Upper lobe of right lung (tissue), 1 donor: ENCODE measurements at regions not wholly inside any gene's neighbourhood (a gene's known extent, or its start where the extent isn't known, plus 50 kb on each side); places are given as distances from the start of the nearest gene placed in this dataset.

ENCODE experiments used
- ATAC-seq: fragments of 200-7000 bp; cut with Tn5 transposase; one replicate; pipeline ENCODE4 v1.9.1; 2020; ENCODE audit warnings: mild to moderate bottlenecking, moderate library complexity
- DNase-seq: peaks from one replicate; pipeline ENCODE4 v3.0.0-alpha.2; 2020
- H3K27ac ChIP-seq: fragments of 200-600 bp; one replicate; pipeline ENCODE4 v1.8.0; 2022
- H3K27me3 ChIP-seq: fragments of 200-600 bp; one replicate; pipeline ENCODE4 v1.8.0; 2022; ENCODE audit warnings: mild to moderate bottlenecking
- H3K36me3 ChIP-seq: fragments of 200-600 bp; one replicate; pipeline ENCODE4 v1.8.0; 2022
- H3K4me1 ChIP-seq: fragments of 200-600 bp; one replicate; pipeline ENCODE4 v1.8.0; 2022
- H3K4me3 ChIP-seq: fragments of 200-600 bp; one replicate; pipeline ENCODE4 v1.8.0; 2022; ENCODE audit warnings: mild to moderate bottlenecking
- H3K9me3 ChIP-seq: fragments of 200-600 bp; one replicate; pipeline ENCODE4 v1.8.0; 2022
- CTCF ChIP-seq: fragments of 200-600 bp; IDR thresholded peaks from one replicate; pipeline ENCODE4 v1.8.0; 2022; ENCODE audit warnings: antibody characterized with exemption
- intact Hi-C: fragments of 100-400 bp; cut with DNase I; formaldehyde crosslinking; loops from one replicate; pipeline ENCODE4 v1.11.0; 2022
- donor health status: DM: no; HTN: yes; CAD: no; lungs with severe emphysema.

DNA sequence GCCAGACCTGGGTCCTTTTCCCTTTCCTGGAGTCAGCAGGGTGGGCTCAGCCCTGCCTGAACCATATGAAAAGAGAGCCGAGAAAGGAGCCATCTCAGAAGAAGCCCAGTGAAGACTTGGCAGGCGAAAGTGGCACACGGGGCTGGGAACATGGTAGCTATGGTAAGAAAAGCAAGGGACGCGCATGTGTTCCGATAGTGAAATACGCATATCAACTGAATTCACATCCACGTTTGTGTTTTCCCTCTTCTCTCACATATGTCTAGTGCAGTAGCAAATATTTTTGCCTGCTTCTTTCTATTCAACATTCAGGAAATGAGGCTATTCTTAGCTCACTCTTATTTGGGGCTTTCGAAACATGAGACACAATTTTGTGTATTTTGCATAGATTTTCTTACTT, 54.1 kb upstream of the PEG3 start:
- H3K36me3 ChIP-seq = no peaks in the 10 kb centered on the region
- H3K27ac ChIP-seq = no peak overlapping the region
- intact Hi-C loops = no loop called here
- no peaks in the 10 kb centered on the region for H3K9me3 ChIP-seq
- DNase-seq (no peak), ATAC-seq (no peak)
- peaks cover 8% of the 10 kb centered on the region for H3K27me3 ChIP-seq
- no peaks in the 10 kb centered on the region for H3K4me1 ChIP-seq
- no peak overlapping the region for H3K4me3 ChIP-seq
- no peak for TF ChIP-seq CTCF

- no peaks in the 10 kb centered on the region for H3K9me3 ChIP-seq
- ATAC-seq = no peak
- H3K4me3 ChIP-seq = no peak overlapping the region
- no peak overlapping the region for H3K27ac ChIP-seq
- no peak for TF ChIP-seq CTCF
- DNase-seq = no peak
- H3K36me3 ChIP-seq = no peaks in the 10 kb centered on the region
- H3K27me3 ChIP-seq = peaks cover 8% of the 10 kb centered on the region
- no peaks in the 10 kb centered on the region for H3K4me1 ChIP-seq
- intact Hi-C loops = no loop called here
Measured at GRCh38 chr19:56896095-56896494, 55.6 kb upstream of the PEG3 start.

GRCh38 chr19:56899943-56900342, 59.4 kb upstream of the PEG3 start:
- DNase-seq (no peak), ATAC-seq (no peak)
- H3K4me3 ChIP-seq = no peak overlapping the region
- no peaks in the 10 kb centered on the region for H3K9me3 ChIP-seq
- no peaks in the 10 kb centered on the region for H3K4me1 ChIP-seq
- no peak for TF ChIP-seq CTCF
- intact Hi-C loops = no loop called here
- no peak overlapping the region for H3K27ac ChIP-seq
- H3K27me3 ChIP-seq = no peaks in the 10 kb centered on the region
- H3K36me3 ChIP-seq = no peaks in the 10 kb centered on the region

GRCh38 chr19:56900573-56901097, 60.1 kb upstream of the PEG3 start:
- DNase-seq (no peak), ATAC-seq (no peak)
- intact Hi-C loops = no loop called here
- no peaks in the 10 kb centered on the region for H3K4me1 ChIP-seq
- no peaks in the 10 kb centered on the region for H3K36me3 ChIP-seq
- TF ChIP-seq CTCF = no peak
- no peak overlapping the region for H3K27ac ChIP-seq
- H3K4me3 ChIP-seq = no peak overlapping the region
- H3K9me3 ChIP-seq = no peaks in the 10 kb centered on the region
- no peaks in the 10 kb centered on the region for H3K27me3 ChIP-seq

- Histone ChIP-seq H3K9me3 (no peaks in the 10 kb centered on the region), H3K27ac (no peak overlapping the region), H3K27me3 (no peaks in the 10 kb centered on the region), H3K4me1 (no peaks in the 10 kb centered on the region), H3K4me3 (no peak overlapping the region), H3K36me3 (no peaks in the 10 kb centered on the region)
- intact Hi-C loops = no loop called here
- no peak for DNase-seq
- ATAC-seq = no peak
- TF ChIP-seq CTCF = no peak
Measured at GRCh38 chr19:56905631-56906150, 65.2 kb upstream of the PEG3 start.
